ENCODE measurements at regions not wholly inside any gene's neighbourhood (a gene's known extent, or its start where the extent isn't known, plus 50 kb on each side); places are given as distances from the start of the nearest gene placed in this dataset.

GRCh38 chr18:78510636-78511035, 469.0 kb upstream of the SALL3 start:
- DNase-seq (no peak), ATAC-seq (ENCODE audit: insufficient read depth, low read depth) (no peak)
- Histone ChIP-seq H3K79me2 (ENCODE audit: insufficient read depth, low read length) (no peaks in the 10 kb centered on the region), H3K9me3 (ENCODE audit: insufficient read depth, low read length, severe bottlenecking) (no peaks in the 10 kb centered on the region), H3K4me3 (ENCODE audit: low read depth in 1 of 2, low read length in 2 of 2) (no peak overlapping the region), H3K36me3 (ENCODE audit: insufficient read depth, low read length) (no peaks in the 10 kb centered on the region), H3K4me2 (ENCODE audit: insufficient read depth, low read length) (no peak overlapping the region), H4K20me1 (ENCODE audit: insufficient read depth, low read length) (no peaks in the 10 kb centered on the region), H2AFZ (ENCODE audit: low read depth, low read length) (no peak overlapping the region), H3K4me1 (ENCODE audit: insufficient read depth, low read length) (no peaks in the 10 kb centered on the region), H3K27me3 (ENCODE audit: insufficient read depth, low read length, poor library complexity) (no peaks in the 10 kb centered on the region), H3K9ac (ENCODE audit: low read depth, low read length) (no peak overlapping the region), H3K27ac (ENCODE audit: low read length) (no peak overlapping the region)
- TF ChIP-seq EZH2 (IDR thresholded peaks at IDR 0.05; ENCODE audit: borderline replicate concordance, low read depth, low read length, severe bottlenecking) (no peak), CTCF (IDR thresholded peaks at IDR 0.05; ENCODE audit: borderline replicate concordance, extremely low read depth, low read length, poor library complexity, severe bottlenecking) (no peak)

GRCh38 chr18:78511666-78512601, 467.7 kb upstream of the SALL3 start:
- Histone ChIP-seq H3K4me1 (ENCODE audit: insufficient read depth, low read length) (no peaks in the 10 kb centered on the region), H3K36me3 (ENCODE audit: insufficient read depth, low read length) (no peaks in the 10 kb centered on the region), H3K9me3 (ENCODE audit: insufficient read depth, low read length, severe bottlenecking) (no peaks in the 10 kb centered on the region), H3K4me2 (ENCODE audit: insufficient read depth, low read length) (no peak overlapping the region), H3K9ac (ENCODE audit: low read depth, low read length) (no peak overlapping the region), H4K20me1 (ENCODE audit: insufficient read depth, low read length) (no peaks in the 10 kb centered on the region), H3K27ac (ENCODE audit: low read length) (no peak overlapping the region), H2AFZ (ENCODE audit: low read depth, low read length) (no peak overlapping the region), H3K27me3 (ENCODE audit: insufficient read depth, low read length, poor library complexity) (no peaks in the 10 kb centered on the region), H3K4me3 (ENCODE audit: low read depth in 1 of 2, low read length in 2 of 2) (no peak overlapping the region), H3K79me2 (ENCODE audit: insufficient read depth, low read length) (no peaks in the 10 kb centered on the region)
- ATAC-seq (ENCODE audit: insufficient read depth, low read depth), result no peak
- TF ChIP-seq CTCF (IDR thresholded peaks at IDR 0.05; ENCODE audit: borderline replicate concordance, extremely low read depth, low read length, poor library complexity, severe bottlenecking) (no peak), EZH2 (IDR thresholded peaks at IDR 0.05; ENCODE audit: borderline replicate concordance, low read depth, low read length, severe bottlenecking) (no peak)
- DNase-seq, result no peak

- Histone ChIP-seq H3K4me2 (ENCODE audit: insufficient read depth, low read length) (no peak overlapping the region), H3K79me2 (ENCODE audit: insufficient read depth, low read length) (no peaks in the 10 kb centered on the region), H3K27me3 (ENCODE audit: insufficient read depth, low read length, poor library complexity) (no peaks in the 10 kb centered on the region), H3K27ac (ENCODE audit: low read length) (no peak overlapping the region), H3K9ac (ENCODE audit: low read depth, low read length) (no peak overlapping the region), H3K36me3 (ENCODE audit: insufficient read depth, low read length) (no peaks in the 10 kb centered on the region), H2AFZ (ENCODE audit: low read depth, low read length) (no peak overlapping the region), H4K20me1 (ENCODE audit: insufficient read depth, low read length) (no peaks in the 10 kb centered on the region), H3K4me1 (ENCODE audit: insufficient read depth, low read length) (no peaks in the 10 kb centered on the region), H3K4me3 (ENCODE audit: low read depth in 1 of 2, low read length in 2 of 2) (no peak overlapping the region), H3K9me3 (ENCODE audit: insufficient read depth, low read length, severe bottlenecking) (no peaks in the 10 kb centered on the region)
- DNase-seq, result no peak
- TF ChIP-seq EZH2 (IDR thresholded peaks at IDR 0.05; ENCODE audit: borderline replicate concordance, low read depth, low read length, severe bottlenecking), result no peak
- TF ChIP-seq CTCF (IDR thresholded peaks at IDR 0.05; ENCODE audit: borderline replicate concordance, extremely low read depth, low read length, poor library complexity, severe bottlenecking), result no peak
- no peak for ATAC-seq (ENCODE audit: insufficient read depth, low read depth)
These were observed 464.5 kb upstream of the SALL3 start for GRCh38 chr18:78514910-78515670.

All from DND-41 (cell line).